ENCODE measurements at regions not wholly inside any gene's neighbourhood (a gene's known extent, or its start where the extent isn't known, plus 50 kb on each side); places are given as distances from the start of the nearest gene placed in this dataset.

DNA sequence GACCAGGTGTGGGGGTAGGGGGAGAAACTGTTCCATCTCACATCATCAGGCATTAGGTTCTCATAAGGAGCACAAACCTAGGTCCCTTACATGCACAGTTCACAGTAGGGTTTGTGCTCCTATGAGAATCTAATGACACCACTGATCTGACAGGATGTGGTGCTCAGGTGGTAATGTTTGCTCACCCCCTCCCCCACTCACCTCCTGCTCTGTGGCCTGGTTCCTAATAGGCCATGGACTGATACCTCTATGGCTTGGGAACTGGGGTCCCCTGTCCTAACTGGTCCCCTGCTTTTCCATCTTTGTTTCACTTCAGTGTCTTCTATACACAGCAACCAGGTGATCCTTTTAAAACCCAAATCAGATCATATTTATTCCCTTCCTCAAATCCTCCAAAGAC is 267.8 kb downstream of the TNS1 start:
- Histone ChIP-seq H3K36me3 (no peaks in the 10 kb centered on the region), H3K27me3 (no peaks in the 10 kb centered on the region), H3K4me3 (no peak overlapping the region), H3K9me3 (no peaks in the 10 kb centered on the region), H3K27ac (no peak overlapping the region), H3K4me1 (no peaks in the 10 kb centered on the region)
- intact Hi-C loops (cut with DNase I) = no loop called here
- peak in 1 of 3 donors; percentile 11 for DNase-seq
- TF ChIP-seq POLR2A (IDR thresholded peaks at IDR 0.05) (no peak), CTCF (IDR thresholded peaks at IDR 0.05) (no peak)
- ATAC-seq = no peak

GRCh38 chr2:217733461-217733860 is 269.3 kb downstream of the TNS1 start:
- DNase-seq (no peak), ATAC-seq (no peak)

DNA sequence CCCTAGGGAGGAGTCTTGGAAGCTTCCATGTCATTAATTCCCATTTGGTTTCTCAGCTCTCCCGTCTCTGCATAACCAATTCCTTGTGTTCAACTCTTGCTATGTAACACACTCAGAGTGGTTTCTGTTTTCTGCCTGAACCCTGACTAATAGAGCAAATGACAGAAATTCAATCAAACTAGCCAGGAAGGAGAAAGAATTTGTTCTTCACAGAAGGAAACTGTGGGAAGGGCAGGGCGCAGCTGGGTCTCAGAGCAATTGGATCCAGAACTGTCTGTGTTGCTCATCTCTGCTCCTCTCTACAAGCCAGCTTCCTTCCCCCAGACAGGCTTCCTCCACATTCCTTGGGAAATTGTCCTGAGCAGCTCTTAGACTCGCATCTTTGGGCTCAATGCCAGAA is 269.8 kb downstream of the TNS1 start:
- peak in 1 of 4 donors; percentile 58 for ATAC-seq
- no peaks in the 10 kb centered on the region for H3K9me3 ChIP-seq
- H3K27me3 ChIP-seq = no peaks in the 10 kb centered on the region
- intact Hi-C loops (cut with DNase I) = no loop called here
- H3K36me3 ChIP-seq = no peaks in the 10 kb centered on the region
- 78% methylated on average over 3 of the region's 3 CpGs for WGBS (ENCODE audit: insufficient coverage, low coverage, low lambda C conversion rate, missing lambda C conversion rate)
- DNase-seq = no peak
- H3K4me3 ChIP-seq = no peak overlapping the region
- no peaks in the 10 kb centered on the region for H3K4me1 ChIP-seq
- H3K27ac ChIP-seq = no peak overlapping the region
- TF ChIP-seq POLR2A (IDR thresholded peaks at IDR 0.05) (no peak), CTCF (IDR thresholded peaks at IDR 0.05) (no peak)

More at GRCh38 chr2:217733461-217733860, 269.3 kb downstream of the TNS1 start:
- Histone ChIP-seq H3K4me3 (no peak overlapping the region), H3K27me3 (no peaks in the 10 kb centered on the region), H3K36me3 (no peaks in the 10 kb centered on the region), H3K4me1 (no peaks in the 10 kb centered on the region), H3K9me3 (no peaks in the 10 kb centered on the region), H3K27ac (no peak overlapping the region)
- intact Hi-C loops (cut with DNase I) = no loop called here
- 57% methylated on average over 3 of the region's 3 CpGs for WGBS (ENCODE audit: insufficient coverage, low coverage, low lambda C conversion rate, missing lambda C conversion rate)
- TF ChIP-seq CTCF (IDR thresholded peaks at IDR 0.05) (no peak), POLR2A (IDR thresholded peaks at IDR 0.05) (no peak)

DNA sequence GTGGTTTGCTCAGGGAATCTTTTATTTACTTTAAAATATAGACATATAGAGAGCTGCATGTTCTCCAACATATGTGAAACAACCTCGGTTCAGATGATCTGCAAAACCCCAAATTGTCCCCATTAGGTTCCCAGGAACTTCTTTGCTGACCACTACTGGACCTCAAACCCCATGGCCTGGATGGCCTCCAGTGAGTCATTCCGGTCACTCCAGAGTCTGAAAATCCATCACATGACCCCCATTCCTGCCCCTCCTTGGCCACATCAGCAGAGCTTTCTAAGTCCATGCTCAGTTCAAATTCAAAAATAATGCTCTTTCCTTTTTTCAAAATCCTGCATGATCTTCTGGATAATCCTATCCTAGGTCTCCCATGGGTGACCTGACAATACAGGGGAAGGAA is 271.0 kb downstream of the TNS1 start:
- no peak for ATAC-seq
- 92% methylated on average over 2 of the region's 2 CpGs for WGBS (ENCODE audit: insufficient coverage, low coverage, low lambda C conversion rate, missing lambda C conversion rate)
- Histone ChIP-seq H3K4me1 (no peaks in the 10 kb centered on the region), H3K27ac (no peak overlapping the region), H3K36me3 (no peaks in the 10 kb centered on the region), H3K4me3 (no peak overlapping the region), H3K27me3 (no peaks in the 10 kb centered on the region), H3K9me3 (no peaks in the 10 kb centered on the region)
- TF ChIP-seq POLR2A (IDR thresholded peaks at IDR 0.05) (no peak), CTCF (IDR thresholded peaks at IDR 0.05) (no peak)
- intact Hi-C loops (cut with DNase I) = no loop called here
- DNase-seq = no peak

DNA sequence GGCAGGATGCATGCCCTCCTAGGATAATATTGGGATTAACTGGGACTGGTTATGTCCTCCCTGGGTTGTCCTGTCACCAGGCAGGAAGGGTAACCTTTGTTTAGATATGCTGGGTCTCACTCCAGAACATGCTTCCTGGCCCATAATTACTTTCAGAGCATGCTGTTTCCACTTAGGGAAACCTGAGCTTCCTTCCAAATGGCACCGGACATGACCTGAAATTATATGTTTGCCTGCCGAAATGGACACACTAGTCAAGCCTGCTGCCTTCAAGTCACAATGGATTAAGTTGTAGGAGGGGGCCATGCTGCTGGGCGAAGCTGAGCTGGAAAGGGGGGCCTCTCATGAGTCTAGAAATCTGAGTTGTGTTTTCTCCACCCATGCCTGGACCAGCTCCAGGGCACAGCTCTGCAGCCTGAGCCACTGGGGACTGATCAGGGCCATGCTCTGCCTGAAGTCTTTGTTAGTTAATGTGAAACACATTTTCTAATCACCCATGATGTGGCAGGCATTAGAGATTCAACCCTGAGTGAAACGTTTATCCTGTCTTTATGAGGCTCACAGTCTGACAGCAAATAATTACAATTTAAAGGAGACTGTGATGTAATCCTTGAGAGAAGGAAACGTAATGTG is 273.3 kb downstream of the TNS1 start:
- H3K36me3 ChIP-seq = no peaks in the 10 kb centered on the region
- intact Hi-C loops (cut with DNase I) = no loop called here
- DNase-seq (no peak), ATAC-seq (no peak)
- no peaks in the 10 kb centered on the region for H3K9me3 ChIP-seq
- no peak overlapping the region for H3K4me3 ChIP-seq
- no peak overlapping the region for H3K27ac ChIP-seq
- TF ChIP-seq CTCF (IDR thresholded peaks at IDR 0.05) (no peak), POLR2A (IDR thresholded peaks at IDR 0.05) (no peak)
- H3K27me3 ChIP-seq = no peaks in the 10 kb centered on the region
- 68% methylated on average over 5 of the region's 5 CpGs for WGBS (ENCODE audit: insufficient coverage, low coverage, low lambda C conversion rate, missing lambda C conversion rate)
- H3K4me1 ChIP-seq = no peaks in the 10 kb centered on the region
